ENCODE measurements at regions not wholly inside any gene's neighbourhood (a gene's known extent, or its start where the extent isn't known, plus 50 kb on each side); places are given as distances from the start of the nearest gene placed in this dataset.

GRCh38 chr2:120564213-120565094 is 171.2 kb upstream of the GLI2 start:
- TF ChIP-seq USF1 (IDR thresholded peaks at IDR 0.05) (no peak), YY1 (IDR thresholded peaks at IDR 0.05; ENCODE audit: low read depth) (no peak), EGR1 (IDR thresholded peaks at IDR 0.05) (no peak), CEBPB (IDR thresholded peaks at IDR 0.05) (no peak), NFIC (IDR thresholded peaks at IDR 0.05) (no peak), REST (IDR thresholded peaks at IDR 0.05; ENCODE audit: low read depth) (no peak), TAF1 (IDR thresholded peaks at IDR 0.05; ENCODE audit: low read depth) (no peak), MAX (IDR thresholded peaks at IDR 0.05) (no peak), FOXM1 (IDR thresholded peaks at IDR 0.05; ENCODE audit: borderline replicate concordance, low read depth) (no peak), EP300 (IDR thresholded peaks at IDR 0.05; ENCODE audit: borderline replicate concordance) (no peak), TEAD4 (IDR thresholded peaks at IDR 0.05) (no peak), RAD21 (IDR thresholded peaks at IDR 0.05; ENCODE audit: low read depth) (no peak), ZBTB7A (IDR thresholded peaks at IDR 0.05; ENCODE audit: low read depth) (no peak)

GRCh38 chr2:120565095-120565460 is 170.6 kb upstream of the GLI2 start:
- TF ChIP-seq YY1 (IDR thresholded peaks at IDR 0.05; ENCODE audit: low read depth) (no peak), EGR1 (IDR thresholded peaks at IDR 0.05) (no peak), REST (IDR thresholded peaks at IDR 0.05; ENCODE audit: low read depth) (no peak), FOXM1 (IDR thresholded peaks at IDR 0.05; ENCODE audit: borderline replicate concordance, low read depth) (no peak), RAD21 (IDR thresholded peaks at IDR 0.05; ENCODE audit: low read depth) (no peak), EP300 (IDR thresholded peaks at IDR 0.05; ENCODE audit: borderline replicate concordance) (no peak), TEAD4 (IDR thresholded peaks at IDR 0.05) (no peak), NFIC (IDR thresholded peaks at IDR 0.05) (no peak)

GRCh38 chr2:120565929-120566328 is 169.7 kb upstream of the GLI2 start:
- TF ChIP-seq TAF1 (IDR thresholded peaks at IDR 0.05; ENCODE audit: low read depth) (no peak), REST (IDR thresholded peaks at IDR 0.05; ENCODE audit: low read depth) (no peak), RAD21 (IDR thresholded peaks at IDR 0.05; ENCODE audit: low read depth) (no peak), ZBTB7A (IDR thresholded peaks at IDR 0.05; ENCODE audit: low read depth) (no peak), NFIC (IDR thresholded peaks at IDR 0.05) (no peak), CREB1 (IDR thresholded peaks at IDR 0.05; ENCODE audit: low read depth) (no peak), YY1 (IDR thresholded peaks at IDR 0.05; ENCODE audit: low read depth) (no peak), USF1 (IDR thresholded peaks at IDR 0.05) (no peak), CEBPB (IDR thresholded peaks at IDR 0.05) (no peak), FOXM1 (IDR thresholded peaks at IDR 0.05; ENCODE audit: borderline replicate concordance, low read depth) (no peak), TEAD4 (IDR thresholded peaks at IDR 0.05) (no peak), MAX (IDR thresholded peaks at IDR 0.05) (no peak)

- TF ChIP-seq EGR1 (IDR thresholded peaks at IDR 0.05) (no peak), RAD21 (IDR thresholded peaks at IDR 0.05; ENCODE audit: low read depth) (no peak), YY1 (IDR thresholded peaks at IDR 0.05; ENCODE audit: low read depth) (no peak), TEAD4 (IDR thresholded peaks at IDR 0.05) (no peak), REST (IDR thresholded peaks at IDR 0.05; ENCODE audit: low read depth) (no peak), MAX (IDR thresholded peaks at IDR 0.05) (no peak)
Observed at GRCh38 chr2:120566331-120567035, 169.2 kb upstream of the GLI2 start.
